ENCODE measurements at regions not wholly inside any gene's neighbourhood (a gene's known extent, or its start where the extent isn't known, plus 50 kb on each side); places are given as distances from the start of the nearest gene placed in this dataset.

DNA sequence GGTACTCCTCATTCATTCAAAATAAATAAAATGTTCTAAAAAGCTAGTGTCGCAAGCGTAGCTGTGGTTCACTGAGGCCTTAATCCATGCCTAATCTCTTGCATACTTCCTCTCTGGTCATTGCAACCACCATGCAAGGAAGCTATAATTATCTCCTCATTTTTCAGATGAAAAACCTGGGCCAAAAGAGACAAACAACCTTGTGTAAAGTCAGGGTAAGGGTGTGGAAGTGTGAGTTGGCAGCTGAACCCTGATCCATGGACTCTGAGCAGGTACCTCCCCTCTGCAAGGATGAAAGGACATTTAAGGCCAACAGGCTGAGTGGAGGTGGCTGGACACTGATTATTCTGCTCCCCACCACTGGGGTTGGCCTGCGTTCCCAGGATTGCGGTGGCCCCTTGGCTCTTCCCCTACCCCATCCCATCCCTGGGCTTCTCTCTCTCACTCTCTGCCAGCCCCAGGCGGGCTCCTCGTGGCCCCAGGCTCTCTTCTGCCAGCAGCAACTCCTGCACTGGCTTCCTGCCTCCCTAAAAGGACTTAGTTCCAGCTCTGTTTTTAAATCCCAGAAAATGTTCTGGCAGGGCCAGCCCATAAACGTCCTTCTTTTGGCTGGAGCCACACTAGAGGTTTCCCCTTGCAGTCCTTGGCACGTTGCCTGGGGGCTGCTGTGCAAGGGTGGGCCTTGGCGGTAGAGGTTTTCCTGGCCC is 72.0 kb upstream of the AFF3 start:
- H3K27ac ChIP-seq, result peak overlapping the region; percentile 28 to 44
- intact Hi-C loops (cut with DNase I), result loop anchor here (5.0 kb wide), 2 partner anchors 107 to 557 kb away; no protein-coding TSS in a partner anchor
- H3K9me3 ChIP-seq, result no peaks in the 10 kb centered on the region
- DNase-seq (ENCODE audit: low spot score), result no peak
- H3K36me3 ChIP-seq, result no peaks in the 10 kb centered on the region
- H3K27me3 ChIP-seq (replicated peaks; ENCODE audit: insufficient read depth), result no peaks in the 10 kb centered on the region
- H3K4me1 ChIP-seq (replicated peaks), result peaks cover 5% of the 10 kb centered on the region
- 24% methylated on average over 9 of the region's 9 CpGs for WGBS
- no peak overlapping the region for H3K4me3 ChIP-seq
- TF ChIP-seq, protein P1, sequence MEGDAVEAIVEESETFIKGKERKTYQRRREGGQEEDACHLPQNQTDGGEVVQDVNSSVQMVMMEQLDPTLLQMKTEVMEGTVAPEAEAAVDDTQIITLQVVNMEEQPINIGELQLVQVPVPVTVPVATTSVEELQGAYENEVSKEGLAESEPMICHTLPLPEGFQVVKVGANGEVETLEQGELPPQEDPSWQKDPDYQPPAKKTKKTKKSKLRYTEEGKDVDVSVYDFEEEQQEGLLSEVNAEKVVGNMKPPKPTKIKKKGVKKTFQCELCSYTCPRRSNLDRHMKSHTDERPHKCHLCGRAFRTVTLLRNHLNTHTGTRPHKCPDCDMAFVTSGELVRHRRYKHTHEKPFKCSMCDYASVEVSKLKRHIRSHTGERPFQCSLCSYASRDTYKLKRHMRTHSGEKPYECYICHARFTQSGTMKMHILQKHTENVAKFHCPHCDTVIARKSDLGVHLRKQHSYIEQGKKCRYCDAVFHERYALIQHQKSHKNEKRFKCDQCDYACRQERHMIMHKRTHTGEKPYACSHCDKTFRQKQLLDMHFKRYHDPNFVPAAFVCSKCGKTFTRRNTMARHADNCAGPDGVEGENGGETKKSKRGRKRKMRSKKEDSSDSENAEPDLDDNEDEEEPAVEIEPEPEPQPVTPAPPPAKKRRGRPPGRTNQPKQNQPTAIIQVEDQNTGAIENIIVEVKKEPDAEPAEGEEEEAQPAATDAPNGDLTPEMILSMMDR (IDR thresholded peaks at IDR 0.05), result no peak
- TF ChIP-seq POLR2AphosphoS5 (IDR thresholded peaks at IDR 0.05), result peak; percentile 45

DNA sequence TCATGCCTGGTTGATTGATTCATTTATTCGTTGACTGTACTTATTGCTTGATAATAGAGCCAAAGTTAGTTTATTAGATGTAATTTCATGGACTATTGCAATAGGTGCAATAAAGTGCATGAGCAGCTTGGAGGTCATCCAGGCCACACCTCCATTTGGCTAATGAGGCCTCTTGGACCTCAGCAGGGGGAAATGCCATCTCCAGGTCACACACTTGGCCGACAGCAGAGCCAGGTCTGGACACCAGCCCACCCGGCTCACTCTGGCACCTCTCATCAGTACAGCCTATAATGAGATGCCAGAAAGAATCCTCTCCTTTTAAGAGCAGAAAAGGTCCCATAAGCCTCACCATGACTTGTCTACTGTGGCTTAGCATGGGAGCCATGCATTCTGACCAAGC is 71.2 kb upstream of the AFF3 start:
- peak; percentile 29 for DNase-seq (ENCODE audit: low spot score)
- H3K27me3 ChIP-seq (replicated peaks; ENCODE audit: insufficient read depth), result no peaks in the 10 kb centered on the region
- no peaks in the 10 kb centered on the region for H3K36me3 ChIP-seq
- TF ChIP-seq, protein P1 (IDR thresholded peaks at IDR 0.05), result no peak
- peak; percentile 25 for TF ChIP-seq POLR2AphosphoS5 (IDR thresholded peaks at IDR 0.05)
- H3K4me1 ChIP-seq (replicated peaks), result peaks cover 5% of the 10 kb centered on the region
- no peak overlapping the region for H3K4me3 ChIP-seq
- 24% methylated on average over 3 of the region's 3 CpGs for WGBS
- H3K9me3 ChIP-seq, result no peaks in the 10 kb centered on the region
- H3K27ac ChIP-seq, result peak overlapping the region; percentile 28 to 44
- intact Hi-C loops (cut with DNase I), result loop anchor here (5.0 kb wide), 2 partner anchors 106 to 556 kb away; no protein-coding TSS in a partner anchor

DNA sequence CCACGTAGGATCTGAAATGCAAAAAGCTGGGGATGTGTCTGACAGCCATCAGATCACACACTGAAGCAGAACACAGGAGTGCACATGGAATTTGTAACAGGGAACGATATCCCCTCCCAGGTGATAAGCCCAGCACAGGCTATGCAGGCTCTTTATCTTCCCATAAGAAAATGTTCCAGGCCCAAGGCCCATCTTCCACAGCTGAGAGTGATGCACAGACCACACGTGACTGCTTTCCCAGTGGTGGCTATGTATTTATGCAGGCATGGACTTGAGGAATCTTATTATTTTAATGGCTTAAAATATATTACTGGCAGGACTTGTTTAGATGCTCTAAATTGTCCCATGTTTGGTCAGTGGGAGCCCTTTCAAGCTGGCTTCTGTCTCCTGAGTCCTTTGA is 70.5 kb upstream of the AFF3 start:
- no peak overlapping the region for H3K4me3 ChIP-seq
- H3K27ac ChIP-seq, result no peak overlapping the region
- H3K9me3 ChIP-seq, result no peaks in the 10 kb centered on the region
- TF ChIP-seq, protein P1 (IDR thresholded peaks at IDR 0.05), result no peak
- TF ChIP-seq POLR2A (IDR thresholded peaks at IDR 0.05), result no peak
- TF ChIP-seq POLR2AphosphoS5 (IDR thresholded peaks at IDR 0.05), result no peak
- H3K27me3 ChIP-seq (replicated peaks; ENCODE audit: insufficient read depth), result no peaks in the 10 kb centered on the region
- intact Hi-C loops (cut with DNase I), result loop anchor here (5.0 kb wide), 2 partner anchors 106 to 556 kb away; no protein-coding TSS in a partner anchor
- no peak for DNase-seq (ENCODE audit: low spot score)
- H3K36me3 ChIP-seq, result no peaks in the 10 kb centered on the region
- 66% methylated on average over 3 of the region's 3 CpGs for WGBS
- H3K4me1 ChIP-seq (replicated peaks), result peaks cover 5% of the 10 kb centered on the region

DNA sequence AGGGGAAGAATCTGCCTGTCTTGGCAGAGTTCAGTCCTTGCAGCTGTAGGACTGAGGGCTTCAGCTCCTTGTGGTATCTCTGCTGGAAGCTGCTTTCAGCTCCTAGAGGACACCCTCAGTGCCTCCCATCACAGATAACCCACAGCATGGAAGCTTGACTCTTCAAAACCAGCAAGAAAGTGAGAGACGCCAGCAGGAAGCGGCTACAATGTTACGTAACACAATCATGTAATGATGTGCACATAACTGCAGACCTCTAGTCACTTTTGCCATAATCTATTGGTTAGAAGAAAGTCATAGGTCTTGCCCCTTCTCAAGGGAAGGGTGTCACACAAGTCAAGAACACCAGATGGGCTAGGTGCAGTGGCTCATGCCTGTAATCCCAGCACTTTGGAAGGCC is 69.1 kb upstream of the AFF3 start:
- Histone ChIP-seq H3K9me3 (no peaks in the 10 kb centered on the region), H3K27me3 (replicated peaks; ENCODE audit: insufficient read depth) (no peaks in the 10 kb centered on the region), H3K4me1 (replicated peaks) (peaks cover 5% of the 10 kb centered on the region), H3K4me3 (no peak overlapping the region), H3K36me3 (no peaks in the 10 kb centered on the region), H3K27ac (no peak overlapping the region)
- no peak for DNase-seq (ENCODE audit: low spot score)
- no peak for TF ChIP-seq POLR2A (IDR thresholded peaks at IDR 0.05)
- TF ChIP-seq POLR2AphosphoS5 (IDR thresholded peaks at IDR 0.05), result no peak
- TF ChIP-seq, protein P1 (IDR thresholded peaks at IDR 0.05), result no peak
- intact Hi-C loops (cut with DNase I), result loop anchor here (5.0 kb wide), 2 partner anchors 104 to 554 kb away; no protein-coding TSS in a partner anchor
- WGBS, result 93% methylated on average over 3 of the region's 3 CpGs

Measured in prostate gland (tissue), 2 donors.